Kidney (tissue), 13 donors: ENCODE measurements at regions not wholly inside any gene's neighbourhood (a gene's known extent, or its start where the extent isn't known, plus 50 kb on each side); places are given as distances from the start of the nearest gene placed in this dataset.

Experiments
- DNase-seq, 5 donors: peaks; one replicate each; pipeline ENCODE4 v3.0.0-alpha.2; 2013 to 2020
- FAIRE-seq: peaks from 2 replicates; lab custom pipeline; 2012; peaks lifted over from hg19 to GRCh38; lab: Jason Lieb, UNC
- H3K27ac ChIP-seq, 2 donors: one replicate each; pipeline ENCODE4 v1.7.0; 2013; ENCODE audit warnings: low read depth in 2 of 2, low read length in 2 of 2, inconsistent platforms in 1 of 2
- H3K27me3 ChIP-seq: one replicate; pipeline ENCODE4 v1.7.1; 2013; ENCODE audit warnings: low read length, inconsistent platforms; ENCODE audit not compliant: control insufficient read depth, insufficient read depth
- H3K36me3 ChIP-seq, 3 donors: one replicate each; pipeline versions ENCODE4 v1.7.0 to v1.7.1; 2013; ENCODE audit warnings: low read length in 3 of 3, control low read depth in 1 of 3, inconsistent platforms in 1 of 3; ENCODE audit not compliant: insufficient read depth in 3 of 3, control insufficient read depth in 2 of 3
- H3K4me1 ChIP-seq, 3 donors: one replicate each; pipeline versions ENCODE4 v1.7.0 to v1.7.1; 2013; ENCODE audit warnings: low read length in 3 of 3, inconsistent platforms in 1 of 3, low read depth in 1 of 3; ENCODE audit not compliant: control insufficient read depth in 2 of 3, insufficient read depth in 2 of 3
- H3K4me3 ChIP-seq, 3 donors: one replicate each; pipeline versions ENCODE4 v1.7.0 to v1.8.1; 2013; ENCODE audit warnings: low read length in 3 of 3, control low read depth in 1 of 3, inconsistent platforms in 1 of 3
- H3K9ac ChIP-seq, 3 donors: one replicate each; pipeline versions ENCODE4 v1.7.0 to v1.7.1; 2013; ENCODE audit warnings: low read length in 3 of 3, control low read depth in 1 of 3, inconsistent platforms in 1 of 3
- H3K9me3 ChIP-seq, 3 donors: one replicate each; pipeline versions ENCODE4 v1.7.0 to v1.7.1; 2013; ENCODE audit warnings: low read length in 3 of 3, control low read depth in 1 of 3, inconsistent platforms in 1 of 3; ENCODE audit not compliant: control insufficient read depth in 2 of 3, insufficient read depth in 1 of 3
- intact Hi-C: fragments of 100-400 bp; cut with DNase I; formaldehyde crosslinking; loops from one replicate; pipeline ENCODE4 v1.11.1; 2022
- TF ChIP-seq, protein P1 (sequence below): IDR thresholded peaks from 3 replicates; pipeline ENCODE4 v1.5.1; 2012; ENCODE audit warnings: mild to moderate bottlenecking, moderate library complexity, borderline replicate concordance; ENCODE audit not compliant: insufficient read depth; ENCODE audit errors: extremely low read depth
- donor health status: control.
- donor health status: control.
- donor health status: control.
- donor health status: control.
- donor health status: control.
- donor health status: DM: yes; HTN: yes; CAD: no.
- donor health status: Normal renal cell carcinoma (clear cell type).

- TF ChIP-seq, protein P1, sequence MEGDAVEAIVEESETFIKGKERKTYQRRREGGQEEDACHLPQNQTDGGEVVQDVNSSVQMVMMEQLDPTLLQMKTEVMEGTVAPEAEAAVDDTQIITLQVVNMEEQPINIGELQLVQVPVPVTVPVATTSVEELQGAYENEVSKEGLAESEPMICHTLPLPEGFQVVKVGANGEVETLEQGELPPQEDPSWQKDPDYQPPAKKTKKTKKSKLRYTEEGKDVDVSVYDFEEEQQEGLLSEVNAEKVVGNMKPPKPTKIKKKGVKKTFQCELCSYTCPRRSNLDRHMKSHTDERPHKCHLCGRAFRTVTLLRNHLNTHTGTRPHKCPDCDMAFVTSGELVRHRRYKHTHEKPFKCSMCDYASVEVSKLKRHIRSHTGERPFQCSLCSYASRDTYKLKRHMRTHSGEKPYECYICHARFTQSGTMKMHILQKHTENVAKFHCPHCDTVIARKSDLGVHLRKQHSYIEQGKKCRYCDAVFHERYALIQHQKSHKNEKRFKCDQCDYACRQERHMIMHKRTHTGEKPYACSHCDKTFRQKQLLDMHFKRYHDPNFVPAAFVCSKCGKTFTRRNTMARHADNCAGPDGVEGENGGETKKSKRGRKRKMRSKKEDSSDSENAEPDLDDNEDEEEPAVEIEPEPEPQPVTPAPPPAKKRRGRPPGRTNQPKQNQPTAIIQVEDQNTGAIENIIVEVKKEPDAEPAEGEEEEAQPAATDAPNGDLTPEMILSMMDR = no peak
- no peak overlapping the region for H3K4me3 ChIP-seq
- H3K27me3 ChIP-seq = no peaks in the 10 kb centered on the region
- intact Hi-C loops = no loop called here
- no peak overlapping the region for H3K9ac ChIP-seq
- H3K36me3 ChIP-seq = no peaks in the 10 kb centered on the region
- FAIRE-seq (no peak), DNase-seq (peak in 1 of 5 donors; percentile 37)
- no peak overlapping the region for H3K27ac ChIP-seq
- H3K4me1 ChIP-seq = no peaks in the 10 kb centered on the region
- no peaks in the 10 kb centered on the region for H3K9me3 ChIP-seq
Observed at GRCh38 chr9:82062245-82062644, 73.7 kb downstream of the SPATA31D1 start.

DNA sequence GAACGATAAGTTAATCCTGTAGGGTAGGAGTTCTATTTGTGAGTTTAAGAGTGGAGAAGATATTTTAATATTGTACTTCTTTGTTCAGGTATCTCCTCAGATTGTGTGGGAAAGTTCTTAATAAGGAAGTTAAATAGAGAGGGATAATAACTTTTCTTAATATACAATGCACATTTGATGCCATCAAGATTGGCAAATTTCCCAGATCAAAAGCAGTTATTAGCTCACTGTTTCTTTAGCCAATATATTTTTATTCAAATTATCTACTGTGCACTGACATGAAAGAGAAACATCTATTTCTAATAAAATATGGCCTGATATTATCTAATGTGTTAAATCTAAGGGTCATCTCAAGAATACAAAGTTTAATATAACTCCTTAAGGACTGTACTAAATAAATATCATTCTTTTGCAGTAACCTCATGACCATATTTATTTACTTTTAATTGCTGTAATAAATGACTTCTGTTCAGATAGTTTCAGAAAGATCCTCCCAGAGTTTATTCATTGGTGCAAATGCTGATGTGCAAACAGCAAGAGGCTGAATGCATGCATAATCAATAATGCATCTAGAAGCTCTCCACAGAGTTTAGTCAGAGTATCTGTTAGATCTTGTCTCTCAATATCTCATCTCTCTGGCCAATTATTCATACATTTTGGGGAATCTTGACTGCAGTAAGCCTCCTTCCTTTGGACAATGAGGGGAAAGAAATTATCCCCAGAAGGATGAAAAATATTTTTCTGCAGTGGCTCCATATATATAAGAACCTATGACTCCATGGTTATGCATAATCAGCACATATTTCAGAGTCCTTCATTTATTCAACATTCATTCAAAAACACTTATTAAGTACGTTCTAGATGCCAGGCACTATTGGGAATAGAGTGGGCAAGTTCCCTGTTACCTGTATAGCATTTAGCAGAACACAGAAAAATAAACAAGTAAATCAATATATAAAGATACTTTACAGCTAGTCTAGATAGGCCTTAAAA lies 85.3 kb downstream of the SPATA31D1 start:
- TF ChIP-seq, protein P1 = no peak
- H3K9ac ChIP-seq = no peak overlapping the region
- no peaks in the 10 kb centered on the region for H3K9me3 ChIP-seq
- H3K4me1 ChIP-seq = no peaks in the 10 kb centered on the region
- intact Hi-C loops = no loop called here
- H3K4me3 ChIP-seq = no peak overlapping the region
- FAIRE-seq (no peak), DNase-seq (no peak)
- H3K27me3 ChIP-seq = no peaks in the 10 kb centered on the region
- no peaks in the 10 kb centered on the region for H3K36me3 ChIP-seq
- H3K27ac ChIP-seq = no peak overlapping the region

- Histone ChIP-seq H3K27ac (no peak overlapping the region), H3K4me1 (no peaks in the 10 kb centered on the region), H3K36me3 (no peaks in the 10 kb centered on the region), H3K4me3 (no peak overlapping the region), H3K9me3 (no peaks in the 10 kb centered on the region), H3K9ac (no peak overlapping the region), H3K27me3 (no peaks in the 10 kb centered on the region)
- intact Hi-C loops = no loop called here
- TF ChIP-seq, protein P1 = no peak
- DNase-seq (peak in 1 of 5 donors; percentile 23), FAIRE-seq (no peak)
Observed at GRCh38 chr9:82080265-82080664, 91.7 kb downstream of the SPATA31D1 start.
